ENCODE measurements at regions not wholly inside any gene's neighbourhood (a gene's known extent, or its start where the extent isn't known, plus 50 kb on each side); places are given as distances from the start of the nearest gene placed in this dataset.

DNA sequence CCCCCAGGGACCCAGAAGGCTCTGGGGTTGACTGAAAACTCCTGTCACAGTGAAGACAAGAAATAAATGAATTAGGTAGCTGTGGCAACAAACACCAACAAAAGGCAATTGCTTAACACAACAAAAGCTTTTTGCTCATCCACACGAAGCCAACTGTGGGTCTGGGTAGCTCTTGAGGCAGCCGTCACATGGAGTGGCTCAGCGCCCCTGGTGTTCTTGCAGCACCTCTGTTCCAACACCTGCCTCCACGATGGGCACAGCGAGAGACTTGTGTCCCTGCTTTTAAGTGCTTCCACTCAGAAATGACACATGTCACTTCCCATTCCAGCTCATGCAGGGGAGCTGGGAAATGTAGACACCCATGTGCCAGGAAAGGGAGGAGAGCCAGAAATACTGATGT lies 364.5 kb upstream of the DUSP10 start:
- Histone ChIP-seq H3K27ac (ENCODE audit: low read depth, low read length) (no peak overlapping the region), H3K79me2 (ENCODE audit: control insufficient read depth, insufficient read depth, low read length, poor library complexity) (no peaks in the 10 kb centered on the region), H4K12ac (ENCODE audit: low read depth, low read length) (no peak overlapping the region), H3K14ac (ENCODE audit: low read length) (no peak overlapping the region), H2AK5ac (ENCODE audit: low read length) (no peak overlapping the region), H2AFZ (ENCODE audit: insufficient read depth, low read length, poor library complexity) (no peak overlapping the region), H3K18ac (ENCODE audit: low read length) (no peak overlapping the region), H3K4me2 (ENCODE audit: low read length) (no peak overlapping the region), H3K4me1 (ENCODE audit: control insufficient read depth in 1 of 2, insufficient read depth in 2 of 2, low read length in 2 of 2) (no peaks in the 10 kb centered on the region), H3K23ac (ENCODE audit: low read length) (no peak overlapping the region), H3K9me3 (ENCODE audit: insufficient read depth, low read depth, low read length) (no peaks in the 10 kb centered on the region), H3K27me3 (ENCODE audit: insufficient read depth, low read length) (no peaks in the 10 kb centered on the region), H3K4me3 (ENCODE audit: low read depth, low read length) (no peak overlapping the region), H2BK12ac (ENCODE audit: low read length) (no peak overlapping the region), H3K9ac (ENCODE audit: low read length) (no peak overlapping the region), H4K91ac (ENCODE audit: low read depth, low read length) (no peak overlapping the region), H3K79me1 (ENCODE audit: low read length) (no peaks in the 10 kb centered on the region), H3K4ac (ENCODE audit: low read depth, low read length) (no peak overlapping the region), H2BK5ac (ENCODE audit: low read depth, low read length, poor library complexity) (no peak overlapping the region), H3K36me3 (ENCODE audit: control insufficient read depth in 1 of 2, insufficient read depth in 2 of 2, low read length in 2 of 2) (no peaks in the 10 kb centered on the region), H4K8ac (ENCODE audit: low read depth, low read length) (no peak overlapping the region), H2BK120ac (ENCODE audit: insufficient read depth, low read length, poor library complexity) (no peak overlapping the region)
- no CpG with 5 or more reads among the region's 5 CpGs for WGBS (ENCODE audit: extremely low coverage, insufficient coverage, insufficient read length)
- DNase-seq, result no peak

DNA sequence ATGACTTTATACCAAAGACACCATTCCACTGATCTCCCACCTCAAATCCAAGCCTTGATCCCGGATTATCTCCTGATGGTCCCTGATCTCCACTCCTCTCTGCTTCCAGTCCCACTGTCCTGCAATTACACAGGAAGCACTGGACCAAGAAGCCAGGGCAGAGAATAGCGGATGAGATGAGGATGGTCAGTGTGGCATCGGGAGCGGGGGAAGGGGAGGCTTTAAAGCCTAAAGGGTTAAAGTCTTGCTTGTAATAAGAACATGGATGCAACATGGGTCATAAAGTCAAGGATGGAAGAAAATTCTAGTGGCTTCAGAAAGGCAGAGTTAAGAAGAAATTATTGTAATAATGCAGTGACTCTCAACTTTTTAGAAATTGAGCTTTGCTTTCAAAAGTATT lies 364.0 kb upstream of the DUSP10 start:
- H2AFZ ChIP-seq (ENCODE audit: insufficient read depth, low read length, poor library complexity), result no peak overlapping the region
- H3K14ac ChIP-seq (ENCODE audit: low read length), result no peak overlapping the region
- H3K27me3 ChIP-seq (ENCODE audit: insufficient read depth, low read length), result no peaks in the 10 kb centered on the region
- no peak overlapping the region for H3K27ac ChIP-seq (ENCODE audit: low read depth, low read length)
- no peak overlapping the region for H2BK12ac ChIP-seq (ENCODE audit: low read length)
- H3K4me1 ChIP-seq (ENCODE audit: control insufficient read depth in 1 of 2, insufficient read depth in 2 of 2, low read length in 2 of 2), result no peaks in the 10 kb centered on the region
- no peak overlapping the region for H3K9ac ChIP-seq (ENCODE audit: low read length)
- H3K79me1 ChIP-seq (ENCODE audit: low read length), result no peaks in the 10 kb centered on the region
- no peaks in the 10 kb centered on the region for H3K36me3 ChIP-seq (ENCODE audit: control insufficient read depth in 1 of 2, insufficient read depth in 2 of 2, low read length in 2 of 2)
- H3K23ac ChIP-seq (ENCODE audit: low read length), result no peak overlapping the region
- H3K18ac ChIP-seq (ENCODE audit: low read length), result no peak overlapping the region
- H4K8ac ChIP-seq (ENCODE audit: low read depth, low read length), result no peak overlapping the region
- no peak overlapping the region for H3K4me2 ChIP-seq (ENCODE audit: low read length)
- no peak overlapping the region for H4K91ac ChIP-seq (ENCODE audit: low read depth, low read length)
- H2BK120ac ChIP-seq (ENCODE audit: insufficient read depth, low read length, poor library complexity), result no peak overlapping the region
- DNase-seq, result no peak
- WGBS (ENCODE audit: extremely low coverage, insufficient coverage, insufficient read length), result no CpG with 5 or more reads among the region's 4 CpGs
- H3K4me3 ChIP-seq (ENCODE audit: low read depth, low read length), result no peak overlapping the region
- H3K79me2 ChIP-seq (ENCODE audit: control insufficient read depth, insufficient read depth, low read length, poor library complexity), result no peaks in the 10 kb centered on the region
- no peak overlapping the region for H3K4ac ChIP-seq (ENCODE audit: low read depth, low read length)
- no peaks in the 10 kb centered on the region for H3K9me3 ChIP-seq (ENCODE audit: insufficient read depth, low read depth, low read length)
- no peak overlapping the region for H4K12ac ChIP-seq (ENCODE audit: low read depth, low read length)
- no peak overlapping the region for H2BK5ac ChIP-seq (ENCODE audit: low read depth, low read length, poor library complexity)
- no peak overlapping the region for H2AK5ac ChIP-seq (ENCODE audit: low read length)

DNA sequence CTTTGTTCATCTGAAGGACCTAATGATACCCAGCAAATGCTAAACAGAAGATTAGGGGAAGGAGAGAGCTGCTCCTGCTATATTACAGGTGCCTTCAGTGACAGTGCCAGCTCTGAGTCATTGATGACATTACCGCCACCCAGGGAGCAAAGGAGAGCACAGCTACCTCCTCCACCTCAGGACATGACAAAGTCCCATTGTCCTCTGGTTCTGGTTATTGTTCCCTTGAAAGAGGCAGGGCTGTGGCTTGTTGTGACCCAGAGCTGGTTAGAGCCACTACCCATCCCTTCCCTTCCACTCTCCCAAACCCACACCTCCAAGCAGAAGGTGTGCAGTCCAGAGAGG lies 363.5 kb upstream of the DUSP10 start:
- H3K9me3 ChIP-seq (ENCODE audit: insufficient read depth, low read depth, low read length), result no peaks in the 10 kb centered on the region
- no peak overlapping the region for H3K23ac ChIP-seq (ENCODE audit: low read length)
- H3K4me2 ChIP-seq (ENCODE audit: low read length), result no peak overlapping the region
- no peaks in the 10 kb centered on the region for H3K4me1 ChIP-seq (ENCODE audit: control insufficient read depth in 1 of 2, insufficient read depth in 2 of 2, low read length in 2 of 2)
- WGBS (ENCODE audit: extremely low coverage, insufficient coverage, insufficient read length), result no CpG with 5 or more reads among the region's 1 CpG
- H4K12ac ChIP-seq (ENCODE audit: low read depth, low read length), result no peak overlapping the region
- H3K14ac ChIP-seq (ENCODE audit: low read length), result no peak overlapping the region
- H2BK12ac ChIP-seq (ENCODE audit: low read length), result no peak overlapping the region
- H3K27me3 ChIP-seq (ENCODE audit: insufficient read depth, low read length), result no peaks in the 10 kb centered on the region
- no peaks in the 10 kb centered on the region for H3K79me2 ChIP-seq (ENCODE audit: control insufficient read depth, insufficient read depth, low read length, poor library complexity)
- no peak overlapping the region for H2BK120ac ChIP-seq (ENCODE audit: insufficient read depth, low read length, poor library complexity)
- no peak overlapping the region for H2AK5ac ChIP-seq (ENCODE audit: low read length)
- no peak overlapping the region for H3K4ac ChIP-seq (ENCODE audit: low read depth, low read length)
- no peak overlapping the region for H3K4me3 ChIP-seq (ENCODE audit: low read depth, low read length)
- DNase-seq, result no peak
- H3K9ac ChIP-seq (ENCODE audit: low read length), result no peak overlapping the region
- no peak overlapping the region for H3K18ac ChIP-seq (ENCODE audit: low read length)
- H2AFZ ChIP-seq (ENCODE audit: insufficient read depth, low read length, poor library complexity), result no peak overlapping the region
- H4K8ac ChIP-seq (ENCODE audit: low read depth, low read length), result no peak overlapping the region
- no peak overlapping the region for H2BK5ac ChIP-seq (ENCODE audit: low read depth, low read length, poor library complexity)
- H3K27ac ChIP-seq (ENCODE audit: low read depth, low read length), result no peak overlapping the region
- H3K36me3 ChIP-seq (ENCODE audit: control insufficient read depth in 1 of 2, insufficient read depth in 2 of 2, low read length in 2 of 2), result no peaks in the 10 kb centered on the region
- no peak overlapping the region for H4K91ac ChIP-seq (ENCODE audit: low read depth, low read length)
- no peaks in the 10 kb centered on the region for H3K79me1 ChIP-seq (ENCODE audit: low read length)

DNA sequence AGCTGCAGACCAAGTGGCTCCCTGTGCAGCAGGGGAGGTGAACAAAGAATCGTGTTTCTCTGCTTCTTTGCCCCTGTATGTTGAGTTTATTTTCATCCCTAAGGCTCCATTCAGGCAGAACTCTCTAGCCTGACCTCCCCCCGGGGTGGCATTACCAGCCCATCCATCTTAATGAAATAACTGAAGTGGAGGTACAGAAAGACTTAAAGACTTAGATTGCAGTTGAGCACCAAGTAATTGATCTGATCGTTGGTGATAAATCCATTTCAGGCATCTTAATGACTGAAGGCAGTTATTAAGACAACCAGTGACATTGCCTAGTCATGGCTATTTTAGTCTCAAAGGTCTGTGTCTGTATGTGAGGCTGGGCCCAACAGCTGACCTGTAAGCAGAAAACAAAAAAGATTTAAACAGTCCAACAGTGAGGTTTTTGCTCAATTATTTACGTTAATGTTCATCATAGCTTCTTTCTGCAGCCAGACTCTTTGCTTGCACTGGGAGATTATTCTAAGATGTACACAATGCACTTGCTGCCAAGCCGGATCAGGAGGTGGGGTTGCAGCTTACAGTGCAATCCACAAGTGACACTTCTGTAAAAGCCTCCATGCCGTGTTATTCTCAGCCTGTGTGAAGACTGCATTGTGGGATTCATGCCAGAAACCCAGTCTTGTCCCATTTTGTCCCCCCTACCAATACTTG lies 363.0 kb upstream of the DUSP10 start:
- no peaks in the 10 kb centered on the region for H3K36me3 ChIP-seq (ENCODE audit: control insufficient read depth in 1 of 2, insufficient read depth in 2 of 2, low read length in 2 of 2)
- no peaks in the 10 kb centered on the region for H3K79me1 ChIP-seq (ENCODE audit: low read length)
- no peaks in the 10 kb centered on the region for H3K79me2 ChIP-seq (ENCODE audit: control insufficient read depth, insufficient read depth, low read length, poor library complexity)
- no peaks in the 10 kb centered on the region for H3K9me3 ChIP-seq (ENCODE audit: insufficient read depth, low read depth, low read length)
- no peak overlapping the region for H3K4me3 ChIP-seq (ENCODE audit: low read depth, low read length)
- H3K4ac ChIP-seq (ENCODE audit: low read depth, low read length), result no peak overlapping the region
- no peak overlapping the region for H2AFZ ChIP-seq (ENCODE audit: insufficient read depth, low read length, poor library complexity)
- H4K91ac ChIP-seq (ENCODE audit: low read depth, low read length), result no peak overlapping the region
- H4K8ac ChIP-seq (ENCODE audit: low read depth, low read length), result no peak overlapping the region
- DNase-seq, result no peak
- no peak overlapping the region for H2BK12ac ChIP-seq (ENCODE audit: low read length)
- no peak overlapping the region for H3K14ac ChIP-seq (ENCODE audit: low read length)
- no CpG with 5 or more reads among the region's 6 CpGs for WGBS (ENCODE audit: extremely low coverage, insufficient coverage, insufficient read length)
- no peak overlapping the region for H3K18ac ChIP-seq (ENCODE audit: low read length)
- H2BK120ac ChIP-seq (ENCODE audit: insufficient read depth, low read length, poor library complexity), result no peak overlapping the region
- H3K23ac ChIP-seq (ENCODE audit: low read length), result no peak overlapping the region
- H3K4me2 ChIP-seq (ENCODE audit: low read length), result no peak overlapping the region
- no peak overlapping the region for H3K9ac ChIP-seq (ENCODE audit: low read length)
- H2BK5ac ChIP-seq (ENCODE audit: low read depth, low read length, poor library complexity), result no peak overlapping the region
- no peak overlapping the region for H3K27ac ChIP-seq (ENCODE audit: low read depth, low read length)
- H3K4me1 ChIP-seq (ENCODE audit: control insufficient read depth in 1 of 2, insufficient read depth in 2 of 2, low read length in 2 of 2), result no peaks in the 10 kb centered on the region
- no peaks in the 10 kb centered on the region for H3K27me3 ChIP-seq (ENCODE audit: insufficient read depth, low read length)
- no peak overlapping the region for H4K12ac ChIP-seq (ENCODE audit: low read depth, low read length)
- H2AK5ac ChIP-seq (ENCODE audit: low read length), result no peak overlapping the region
